Left lobe of liver (tissue), 2 donors: ENCODE measurements at regions not wholly inside any gene's neighbourhood (a gene's known extent, or its start where the extent isn't known, plus 50 kb on each side); places are given as distances from the start of the nearest gene placed in this dataset.
"Not testable (repeated sequence)": the region's sequence is repeated elsewhere in the genome, so short reads cannot be mapped to it uniquely, and the experiment has no call there.

Experiments used
- ATAC-seq: fragments of 200-7000 bp; cut with Tn5 transposase; one replicate; pipeline ENCODE4 v1.9.1; 2020; ENCODE audit warnings: mild to moderate bottlenecking, moderate library complexity
- DNase-seq: peaks from one replicate; pipeline ENCODE4 v3.0.0-alpha.2; 2020; ENCODE audit warnings: low spot score
- donor health status: DM: no; HTN: no; CAD: no; lungs with moderate emphysema.
- donor health status: DM: no; HTN: yes; CAD: no.

- DNase-seq (no peak), ATAC-seq (no peak)
These were observed 228.7 kb upstream of the ZNF385D start for GRCh38 chr3:21979706-21980105.

GRCh38 chr3:21989341-21990042, 238.5 kb upstream of the ZNF385D start:
- DNase-seq (no peak), ATAC-seq (no peak)

GRCh38 chr3:21991061-21991460, 240.1 kb upstream of the ZNF385D start:
- DNase-seq (no peak), ATAC-seq (no peak)

- no peak for DNase-seq
- ATAC-seq: no peak
These were observed 244.1 kb upstream of the ZNF385D start for GRCh38 chr3:21995079-21995607.

GRCh38 chr3:22007368-22007767, 256.4 kb upstream of the ZNF385D start:
- no peak for DNase-seq
- peak; percentile 29 for ATAC-seq

- DNase-seq: no peak
- ATAC-seq: no peak
These were observed 260.0 kb upstream of the ZNF385D start for GRCh38 chr3:22010997-22011396.

- DNase-seq: no peak
These were observed 261.5 kb upstream of the ZNF385D start for GRCh38 chr3:22012471-22012870.

GRCh38 chr3:22013641-22014040, 262.6 kb upstream of the ZNF385D start:
- no peak for ATAC-seq
- no peak for DNase-seq

More at GRCh38 chr3:22012471-22012870, 261.5 kb upstream of the ZNF385D start:
- no peak for ATAC-seq

- ATAC-seq: peak; percentile 53
- DNase-seq: no peak
These were observed 265.2 kb upstream of the ZNF385D start for GRCh38 chr3:22016197-22016596.

GRCh38 chr3:22024638-22025037, 273.6 kb upstream of the ZNF385D start:
- ATAC-seq: not testable (repeated sequence)

GRCh38 chr3:22029480-22029879, 278.5 kb upstream of the ZNF385D start:
- ATAC-seq: no peak
- DNase-seq: no peak

More at GRCh38 chr3:22024638-22025037, 273.6 kb upstream of the ZNF385D start:
- not testable (repeated sequence) for DNase-seq

GRCh38 chr3:22039161-22039560, 288.2 kb upstream of the ZNF385D start:
- ATAC-seq: no peak
- no peak for DNase-seq

GRCh38 chr3:22040150-22040549, 289.1 kb upstream of the ZNF385D start:
- DNase-seq (no peak), ATAC-seq (no peak)

- ATAC-seq (no peak), DNase-seq (no peak)
These were observed 294.9 kb upstream of the ZNF385D start for GRCh38 chr3:22045882-22046281.

- ATAC-seq (no peak), DNase-seq (no peak)
These were observed 312.5 kb upstream of the ZNF385D start for GRCh38 chr3:22063500-22063899.

- DNase-seq (no peak), ATAC-seq (no peak)
These were observed 317.6 kb upstream of the ZNF385D start for GRCh38 chr3:22068619-22069018.

GRCh38 chr3:22088204-22088603, 337.2 kb upstream of the ZNF385D start:
- ATAC-seq (no peak), DNase-seq (no peak)

GRCh38 chr3:22089284-22089683, 338.3 kb upstream of the ZNF385D start:
- DNase-seq (peak; percentile 73), ATAC-seq (peak; percentile 97)

GRCh38 chr3:22091329-22091728, 340.3 kb upstream of the ZNF385D start:
- peak; percentile 69 for ATAC-seq

GRCh38 chr3:22098021-22098420, 347.0 kb upstream of the ZNF385D start:
- DNase-seq (no peak), ATAC-seq (no peak)

More at GRCh38 chr3:22091329-22091728, 340.3 kb upstream of the ZNF385D start:
- DNase-seq: no peak

- DNase-seq (no peak), ATAC-seq (no peak)
These were observed 350.3 kb upstream of the ZNF385D start for GRCh38 chr3:22101351-22101750.

GRCh38 chr3:22101811-22102210, 350.8 kb upstream of the ZNF385D start:
- ATAC-seq (no peak), DNase-seq (no peak)

- ATAC-seq (no peak), DNase-seq (no peak)
These were observed 352.4 kb upstream of the ZNF385D start for GRCh38 chr3:22103423-22103822.
